Trophoblast cell (in vitro differentiated cells and primary cell): ENCODE measurements at regions not wholly inside any gene's neighbourhood (a gene's known extent, or its start where the extent isn't known, plus 50 kb on each side); places are given as distances from the start of the nearest gene placed in this dataset.

ENCODE experiments used
- DNase-seq, 2 donors: peaks; one replicate each; pipeline ENCODE4 v3.0.0-alpha.2; 2016
- H2AFZ ChIP-seq: 2 replicates; pipeline ENCODE4 v1.6.1; 2013; ENCODE audit warnings: low read length, moderate library complexity, mild to moderate bottlenecking; ENCODE audit not compliant: insufficient read depth, poor library complexity
- H2AK5ac ChIP-seq: 2 replicates; pipeline ENCODE4 v1.6.1; 2013; ENCODE audit warnings: mild to moderate bottlenecking, low read length
- H2BK120ac ChIP-seq: 2 replicates; pipeline ENCODE4 v1.6.1; 2013; ENCODE audit warnings: low read length, mild to moderate bottlenecking, moderate library complexity; ENCODE audit not compliant: insufficient read depth, poor library complexity
- H2BK12ac ChIP-seq: 2 replicates; pipeline ENCODE4 v1.6.1; 2013; ENCODE audit warnings: mild to moderate bottlenecking, low read length, moderate library complexity
- H2BK5ac ChIP-seq: 2 replicates; pipeline ENCODE4 v1.6.1; 2013; ENCODE audit warnings: low read length, low read depth, moderate library complexity, mild to moderate bottlenecking; ENCODE audit not compliant: poor library complexity
- H3K14ac ChIP-seq: 2 replicates; pipeline ENCODE4 v1.6.1; 2013; ENCODE audit warnings: mild to moderate bottlenecking, low read length
- H3K18ac ChIP-seq: 2 replicates; pipeline ENCODE4 v1.6.1; 2013; ENCODE audit warnings: mild to moderate bottlenecking, low read length
- H3K23ac ChIP-seq: 2 replicates; pipeline ENCODE4 v1.6.1; 2013; ENCODE audit warnings: low read length
- H3K27ac ChIP-seq: 2 replicates; pipeline ENCODE4 v1.5.1; 2013; ENCODE audit warnings: low read depth, mild to moderate bottlenecking, inconsistent platforms, low read length, moderate library complexity
- H3K27me3 ChIP-seq: 2 replicates; pipeline ENCODE4 v1.6.1; 2013; ENCODE audit warnings: inconsistent platforms, mild to moderate bottlenecking, low read length, moderate library complexity; ENCODE audit not compliant: insufficient read depth
- H3K36me3 ChIP-seq, 2 experiments: 1 replicate in 1 of 2; 2 replicates in 1 of 2; pipeline ENCODE4 v1.6.1; 2013; ENCODE audit warnings: low read length in 2 of 2, mild to moderate bottlenecking in 2 of 2, moderate library complexity in 1 of 2; ENCODE audit not compliant: insufficient read depth in 2 of 2, control insufficient read depth in 1 of 2
- H3K4ac ChIP-seq: 2 replicates; pipeline ENCODE4 v1.6.1; 2013; ENCODE audit warnings: low read depth, mild to moderate bottlenecking, low read length, moderate library complexity
- H3K4me1 ChIP-seq, 2 experiments: 1 replicate in 1 of 2; 2 replicates in 1 of 2; pipeline ENCODE4 v1.6.1; 2013; ENCODE audit warnings: low read length in 2 of 2, mild to moderate bottlenecking in 2 of 2, moderate library complexity in 1 of 2; ENCODE audit not compliant: insufficient read depth in 2 of 2, control insufficient read depth in 1 of 2
- H3K4me2 ChIP-seq: 2 replicates; pipeline ENCODE4 v1.6.1; 2013; ENCODE audit warnings: inconsistent platforms, mild to moderate bottlenecking, low read length, moderate library complexity
- H3K4me3 ChIP-seq: 2 replicates; pipeline ENCODE4 v1.5.1; 2013; ENCODE audit warnings: mild to moderate bottlenecking, low read depth, low read length, inconsistent platforms
- H3K79me1 ChIP-seq: one replicate; pipeline ENCODE4 v1.6.1; 2013; ENCODE audit warnings: low read length
- H3K79me2 ChIP-seq: 2 replicates; pipeline ENCODE4 v1.6.1; 2013; ENCODE audit warnings: low read length, mild to moderate bottlenecking; ENCODE audit not compliant: control insufficient read depth, insufficient read depth, poor library complexity
- H3K9ac ChIP-seq: 2 replicates; pipeline ENCODE4 v1.6.1; 2013; ENCODE audit warnings: mild to moderate bottlenecking, low read length
- H3K9me3 ChIP-seq: 2 replicates; pipeline ENCODE4 v1.6.1; 2013; ENCODE audit warnings: low read depth, mild to moderate bottlenecking, control low read depth, inconsistent platforms, low read length; ENCODE audit not compliant: insufficient read depth
- H4K12ac ChIP-seq: 2 replicates; pipeline ENCODE4 v1.6.1; 2013; ENCODE audit warnings: low read depth, mild to moderate bottlenecking, low read length, moderate library complexity
- H4K8ac ChIP-seq: 2 replicates; pipeline ENCODE4 v1.6.1; 2013; ENCODE audit warnings: low read depth, mild to moderate bottlenecking, low read length, moderate library complexity
- H4K91ac ChIP-seq: one replicate; pipeline ENCODE4 v1.6.1; 2013; ENCODE audit warnings: low read depth, mild to moderate bottlenecking, low read length, moderate library complexity
- WGBS: extraction: QIAGEN DNeasy Blood & Tissue Kit; methylation state at CpG from one replicate; pipeline ENCODE4 v1.1.7; 2013; ENCODE audit warnings: missing lambda C conversion rate; ENCODE audit not compliant: insufficient read length, insufficient coverage; ENCODE audit errors: extremely low coverage; 5-methylcytosine and 5-hydroxymethylcytosine counted together

DNA sequence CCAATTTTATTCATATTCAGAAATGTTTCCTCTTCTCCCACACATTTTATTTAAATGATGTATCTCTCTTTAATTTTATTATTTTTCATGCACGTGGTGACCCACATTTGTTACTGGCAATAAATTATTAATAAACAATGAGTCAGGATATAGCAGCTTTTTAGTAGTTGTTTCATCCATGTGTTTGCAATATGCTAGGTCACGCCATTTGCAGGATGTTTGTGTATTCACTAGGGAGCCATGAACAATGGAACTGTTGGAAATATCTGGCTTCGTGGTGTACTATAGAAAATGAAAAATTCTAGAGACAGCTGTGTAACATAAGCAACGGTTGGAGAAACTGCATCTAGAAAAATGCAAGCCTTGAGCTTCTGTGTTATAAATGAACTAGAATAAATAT is 176.0 kb upstream of the COL3A1 start:
- Histone ChIP-seq H3K27me3 (no peaks in the 10 kb centered on the region), H3K4me1 (no peaks in the 10 kb centered on the region), H4K12ac (no peak overlapping the region), H3K18ac (no peak overlapping the region), H3K14ac (no peak overlapping the region), H4K8ac (no peak overlapping the region), H3K4me3 (no peak overlapping the region), H2AK5ac (no peak overlapping the region), H3K79me2 (no peaks in the 10 kb centered on the region), H2BK12ac (no peak overlapping the region), H2BK120ac (no peak overlapping the region), H3K4ac (no peak overlapping the region), H3K9me3 (peaks cover 3% of the 10 kb centered on the region), H3K36me3 (no peaks in the 10 kb centered on the region), H3K27ac (no peak overlapping the region), H3K4me2 (no peak overlapping the region), H2BK5ac (no peak overlapping the region), H2AFZ (no peak overlapping the region), H3K23ac (no peak overlapping the region), H4K91ac (no peak overlapping the region), H3K9ac (no peak overlapping the region), H3K79me1 (no peaks in the 10 kb centered on the region)
- WGBS, result no CpG with 5 or more reads among the region's 4 CpGs
- no peak for DNase-seq

DNA sequence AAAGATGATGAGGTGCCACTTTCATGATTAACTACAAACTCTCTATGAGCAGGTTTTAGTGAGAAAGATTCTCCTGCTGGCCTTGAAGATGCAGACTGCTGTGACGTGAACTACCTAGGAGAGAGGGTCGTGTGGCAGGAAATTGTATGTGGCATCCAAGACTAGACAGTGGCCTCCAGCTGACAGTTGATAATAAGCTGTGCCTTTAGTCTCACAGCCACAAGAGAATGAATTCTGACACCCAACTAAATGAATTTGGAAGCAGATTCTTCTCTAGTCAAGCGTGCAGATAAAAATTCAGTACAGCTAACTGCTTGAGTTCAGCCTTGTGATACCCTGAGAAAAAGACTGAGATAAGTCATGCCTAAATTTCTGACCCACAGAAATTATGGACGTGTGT is 169.0 kb upstream of the COL3A1 start:
- whole genome bisulfite sequencing, result no CpG with 5 or more reads among the region's 4 CpGs
- no peak overlapping the region for H3K23ac ChIP-seq
- H3K36me3 ChIP-seq, result no peaks in the 10 kb centered on the region
- H3K9me3 ChIP-seq, result peaks cover 3% of the 10 kb centered on the region
- no peak overlapping the region for H3K18ac ChIP-seq
- no peak overlapping the region for H2BK5ac ChIP-seq
- no peak overlapping the region for H2AFZ ChIP-seq
- H2AK5ac ChIP-seq, result no peak overlapping the region
- no peak overlapping the region for H3K9ac ChIP-seq
- no peak overlapping the region for H4K91ac ChIP-seq
- no peak overlapping the region for H3K4ac ChIP-seq
- H3K27me3 ChIP-seq, result no peaks in the 10 kb centered on the region
- no peak overlapping the region for H4K12ac ChIP-seq
- H3K4me3 ChIP-seq, result no peak overlapping the region
- H2BK12ac ChIP-seq, result no peak overlapping the region
- no peak overlapping the region for H3K27ac ChIP-seq
- H3K14ac ChIP-seq, result no peak overlapping the region
- H4K8ac ChIP-seq, result no peak overlapping the region
- H3K4me2 ChIP-seq, result no peak overlapping the region
- H3K79me1 ChIP-seq, result no peaks in the 10 kb centered on the region
- no peak overlapping the region for H2BK120ac ChIP-seq
- no peaks in the 10 kb centered on the region for H3K4me1 ChIP-seq
- DNase-seq, result no peak
- H3K79me2 ChIP-seq, result no peaks in the 10 kb centered on the region

DNA sequence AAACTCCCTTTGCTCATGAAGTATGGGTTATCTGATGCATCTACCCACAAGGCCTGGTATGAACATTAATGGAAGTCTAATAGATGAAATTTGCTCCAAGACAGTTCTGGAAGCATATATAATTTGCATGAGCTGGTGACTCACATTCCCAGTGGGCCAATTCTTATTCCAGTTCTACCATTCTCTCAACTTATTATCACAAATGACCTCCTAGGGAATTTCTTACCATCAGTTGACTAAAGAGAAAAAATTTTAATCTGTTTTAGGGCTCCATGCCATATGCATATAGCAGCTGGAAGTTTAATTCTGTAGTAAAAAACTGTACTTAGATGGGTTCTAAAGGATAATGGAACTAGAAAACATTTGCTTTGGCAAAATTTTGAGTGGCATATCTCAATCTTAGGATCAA is 165.2 kb upstream of the COL3A1 start:
- H3K4me2 ChIP-seq, result no peak overlapping the region
- H3K9me3 ChIP-seq, result no peaks in the 10 kb centered on the region
- H2BK5ac ChIP-seq, result no peak overlapping the region
- no peak overlapping the region for H3K27ac ChIP-seq
- no peak overlapping the region for H3K23ac ChIP-seq
- no peak overlapping the region for H4K8ac ChIP-seq
- H2AK5ac ChIP-seq, result no peak overlapping the region
- no peak overlapping the region for H3K18ac ChIP-seq
- no peak overlapping the region for H2BK120ac ChIP-seq
- no peak overlapping the region for H3K14ac ChIP-seq
- H3K79me1 ChIP-seq, result no peaks in the 10 kb centered on the region
- no peak for DNase-seq
- H3K79me2 ChIP-seq, result no peaks in the 10 kb centered on the region
- H3K4me3 ChIP-seq, result no peak overlapping the region
- H3K4ac ChIP-seq, result no peak overlapping the region
- no peak overlapping the region for H3K9ac ChIP-seq
- H4K12ac ChIP-seq, result no peak overlapping the region
- H3K27me3 ChIP-seq, result no peaks in the 10 kb centered on the region
- no peak overlapping the region for H2AFZ ChIP-seq
- no peak overlapping the region for H4K91ac ChIP-seq
- H3K4me1 ChIP-seq, result peaks cover 0 to 2% of the 10 kb centered on the region in 2 experiments
- no peak overlapping the region for H2BK12ac ChIP-seq
- H3K36me3 ChIP-seq, result no peaks in the 10 kb centered on the region

DNA sequence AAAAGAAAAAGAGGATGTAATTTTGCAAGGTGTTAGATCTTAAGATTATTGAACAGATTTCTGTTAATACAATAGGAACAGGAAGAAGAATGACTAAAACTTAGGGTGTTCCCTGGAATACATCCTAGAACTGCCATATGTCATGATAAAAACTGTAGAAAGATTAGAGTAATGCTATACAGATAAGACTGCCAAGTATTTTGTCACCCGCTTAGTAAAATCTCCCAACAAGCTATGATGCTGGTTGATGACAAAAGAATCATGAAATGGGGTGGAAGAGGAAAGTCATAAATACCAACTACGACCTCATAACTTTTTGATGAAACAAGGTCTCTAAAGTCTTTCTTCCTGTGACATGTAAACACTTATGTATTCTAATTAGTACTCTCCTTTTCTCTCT is 163.6 kb upstream of the COL3A1 start:
- Histone ChIP-seq H2AFZ (no peak overlapping the region), H2BK12ac (no peak overlapping the region), H3K23ac (no peak overlapping the region), H3K4me2 (no peak overlapping the region), H3K9ac (no peak overlapping the region), H3K79me1 (no peaks in the 10 kb centered on the region), H3K14ac (no peak overlapping the region), H2AK5ac (no peak overlapping the region), H3K9me3 (no peaks in the 10 kb centered on the region), H3K27ac (no peak overlapping the region), H3K18ac (no peak overlapping the region), H3K4ac (no peak overlapping the region), H2BK5ac (no peak overlapping the region), H4K8ac (no peak overlapping the region), H3K4me1 (peaks cover 0 to 2% of the 10 kb centered on the region in 2 experiments), H4K91ac (no peak overlapping the region), H3K36me3 (no peaks in the 10 kb centered on the region), H3K4me3 (no peak overlapping the region), H2BK120ac (no peak overlapping the region), H4K12ac (no peak overlapping the region), H3K27me3 (no peaks in the 10 kb centered on the region), H3K79me2 (no peaks in the 10 kb centered on the region)
- DNase-seq, result peak; percentile 23 to 80
- no CpG with 5 or more reads among the region's 2 CpGs for WGBS
